HepG2 (cell line): ENCODE measurements at regions not wholly inside any gene's neighbourhood (a gene's known extent, or its start where the extent isn't known, plus 50 kb on each side); places are given as distances from the start of the nearest gene placed in this dataset.

Experiments
- ATAC-seq: fragments of 200-7000 bp; cut with Tn5 transposase; 3 replicates; pipeline ENCODE4 v1.9.1; 2020; ENCODE audit warnings: mild to moderate bottlenecking, moderate library complexity
- BruUV-seq: library from RNA; stranded (reverse); fragments of 400-500 nt; replicated peaks from 2 replicates; lab custom pipeline; 2021; lab: Mats Ljungman, UMichigan
- CTCF ChIA-PET: fragments of 300-600 bp; formaldehyde crosslinking; extraction: SDS; loops from one replicate; lab custom pipeline; 2021; ENCODE audit warnings: low total read pairs, inconsistent platforms, low intra/inter-chr PET ratio; lab: Yijun Ruan, JAX
- POLR2A ChIA-PET: fragments of 350-600 bp; sonication (Branson Sonifier 250); formaldehyde crosslinking; loops from one replicate; lab custom pipeline; 2020; ENCODE audit warnings: antibody characterized with exemption, inconsistent platforms; lab: Yijun Ruan, JAX
- DNase-seq: peaks from one replicate; pipeline ENCODE4 v3.0.0-alpha.2; 2015; ENCODE audit warnings: low spot score
- FAIRE-seq: peaks from 3 replicates; lab custom pipeline; 2011; peaks lifted over from hg19 to GRCh38; lab: Jason Lieb, UNC
- H2AFZ ChIP-seq: one replicate; pipeline ENCODE4 v1.6.1; 2011; ENCODE audit warnings: low read length, inconsistent platforms
- H3K27ac ChIP-seq: fragments of 300-600 bp; 3 replicates; pipeline ENCODE4 v1.8.0; 2011; ENCODE audit warnings: mixed run types, mild to moderate bottlenecking, mixed read lengths, low read length, inconsistent platforms; ENCODE audit not compliant: insufficient read depth; ENCODE audit errors: extremely low read length
- H3K27me3 ChIP-seq, 2 experiments: fragments of 200-600 bp in 1 of 2; 2 replicates in 1 of 2; 3 replicates in 1 of 2; pipeline versions ENCODE4 v1.6.0 to v1.8.0; 2011; ENCODE audit warnings: low read length in 2 of 2, mild to moderate bottlenecking in 2 of 2, moderate library complexity in 2 of 2, inconsistent platforms in 1 of 2; ENCODE audit not compliant: insufficient read depth in 2 of 2, control insufficient read depth in 1 of 2
- H3K36me3 ChIP-seq, 2 experiments: fragments of 200-600 bp in 1 of 2; replicated peaks in 1 of 2; 2 replicates in 1 of 2; 3 replicates in 1 of 2; pipeline versions ENCODE4 v1.5.1 to v1.8.0; 2011; ENCODE audit warnings: low read length in 2 of 2, inconsistent platforms in 1 of 2; ENCODE audit not compliant: insufficient read depth in 2 of 2, control insufficient read depth in 1 of 2
- H3K4me1 ChIP-seq: 2 replicates; pipeline ENCODE4 v1.5.1; 2012; ENCODE audit warnings: low read length, inconsistent platforms; ENCODE audit not compliant: insufficient read depth
- H3K4me2 ChIP-seq: 2 replicates; pipeline ENCODE4 v1.6.0; 2011; ENCODE audit warnings: low read depth, low read length, inconsistent platforms
- H3K4me3 ChIP-seq, 3 experiments: fragments of 200-600 bp in 1 of 3; sonication (generic), shearing (Covaris generic) in 1 of 3; replicated peaks in 1 of 3; 2 replicates each; pipeline ENCODE4 v1.5.1; 2011 to 2016; ENCODE audit warnings: low read length in 3 of 3, inconsistent platforms in 2 of 3, low read depth in 2 of 3, mild to moderate bottlenecking in 2 of 3, control low read depth in 1 of 3, mixed read lengths in 1 of 3; ENCODE audit not compliant: insufficient read depth in 1 of 3
- H3K79me2 ChIP-seq: one replicate; pipeline ENCODE4 v1.6.1; 2011; ENCODE audit warnings: low read length, inconsistent platforms; ENCODE audit not compliant: insufficient read depth
- H3K9ac ChIP-seq: 2 replicates; pipeline ENCODE4 v1.6.0; 2011; ENCODE audit warnings: mild to moderate bottlenecking, low read depth, low read length, inconsistent platforms; ENCODE audit not compliant: insufficient read depth
- H3K9me3 ChIP-seq: 2 replicates; pipeline ENCODE4 v1.5.1; 2012; ENCODE audit warnings: mild to moderate bottlenecking, low read length
- H4K20me1 ChIP-seq: 2 replicates; pipeline ENCODE4 v1.6.0; 2011; ENCODE audit warnings: inconsistent platforms, mild to moderate bottlenecking, low read length, moderate library complexity; ENCODE audit not compliant: insufficient read depth
- BORCS8-MEF2B ChIP-seq: sonication (generic); formaldehyde crosslinking; IDR thresholded peaks from 2 replicates; pipeline ENCODE4 v1.8.0; 2022; ENCODE audit warnings: mild to moderate bottlenecking, missing genetic modification reagents
- DMAP1 ChIP-seq: IDR thresholded peaks from 2 replicates; pipeline ENCODE4 v1.6.1; 2016
- FOXM1 ChIP-seq: sonication (generic); formaldehyde crosslinking; IDR thresholded peaks from 2 replicates; pipeline ENCODE4 v1.5.0; 2020; ENCODE audit warnings: missing genetic modification reagents
- JDP2 ChIP-seq: sonication (generic); formaldehyde crosslinking; IDR thresholded peaks from 2 replicates; pipeline ENCODE4 v1.8.1; 2022; ENCODE audit warnings: missing genetic modification reagents, borderline replicate concordance
- MAF1 ChIP-seq: sonication (generic); formaldehyde crosslinking; IDR thresholded peaks from 2 replicates; pipeline ENCODE4 v1.5.0; 2020; ENCODE audit warnings: missing genetic modification reagents, borderline replicate concordance
- NFIC ChIP-seq: IDR thresholded peaks from 2 replicates; pipeline ENCODE4 v1.6.1; 2012; ENCODE audit warnings: mild to moderate bottlenecking, low read length, inconsistent platforms
- PITX1 ChIP-seq: sonication (generic); formaldehyde crosslinking; IDR thresholded peaks from 2 replicates; pipeline ENCODE4 v1.5.1; 2020; ENCODE audit warnings: mild to moderate bottlenecking, missing genetic modification reagents
- RXRB ChIP-seq: IDR thresholded peaks from 2 replicates; pipeline ENCODE4 v1.6.1; 2016; ENCODE audit warnings: borderline replicate concordance, missing genetic modification reagents, missing compliant biosample characterization
- SMAD1 ChIP-seq: sonication (generic); formaldehyde crosslinking; IDR thresholded peaks from 2 replicates; pipeline ENCODE4 v1.4.0; 2020; ENCODE audit warnings: missing genetic modification reagents, low read depth, mild to moderate bottlenecking, borderline replicate concordance
- SRSF1 ChIP-seq: fragments of 200-400 bp; formaldehyde crosslinking; optimal IDR thresholded peaks from 2 replicates; pipeline ENCODE3; 2017; ENCODE audit warnings: mild to moderate bottlenecking, low read depth, low read length, moderate library complexity
- TAF15 ChIP-seq: fragments of 200-400 bp; formaldehyde crosslinking; IDR thresholded peaks from one replicate; pipeline ENCODE4 v1.6.1; 2018; ENCODE audit warnings: mild to moderate bottlenecking, low read depth, low read length; ENCODE audit not compliant: poor library complexity, severe bottlenecking
- ZNF557 ChIP-seq: sonication (generic); formaldehyde crosslinking; IDR thresholded peaks from 2 replicates; pipeline ENCODE4 v1.4.0; 2020; ENCODE audit warnings: missing genetic modification reagents
- ZNF788 ChIP-seq: sonication (generic); formaldehyde crosslinking; IDR thresholded peaks from 2 replicates; pipeline ENCODE4 v1.5.0; 2020; ENCODE audit warnings: mild to moderate bottlenecking, missing genetic modification reagents, borderline replicate concordance
- ZNF841 ChIP-seq: sonication (generic); formaldehyde crosslinking; IDR thresholded peaks from 2 replicates; pipeline ENCODE4 v1.8.1; 2023; ENCODE audit warnings: missing genetic modification reagents, borderline replicate concordance
- ZSCAN31 ChIP-seq: sonication (generic); formaldehyde crosslinking; IDR thresholded peaks from 2 replicates; pipeline ENCODE4 v1.5.0; 2020; ENCODE audit warnings: low read depth, mild to moderate bottlenecking, missing genetic modification reagents
- WGBS: methylation state at CpG from one replicate; pipeline ENCODE4 v1.1.6; 2017; ENCODE audit warnings: low lambda C conversion rate; 5-methylcytosine and 5-hydroxymethylcytosine counted together
- in situ Hi-C: cut with HindIII; loops from 2 replicates; pipeline ENCODE4 v1.10.0; 2017; ENCODE audit warnings: low pct_unique_long_range_greater_than_20kb; ENCODE audit not compliant: extremely low pct_ligation_motif_present
- intact Hi-C: fragments of 100-400 bp; cut with micrococcal nuclease; formaldehyde crosslinking; loops from one replicate; pipeline ENCODE4 v1.10.0; 2022; ENCODE audit not compliant: unreplicated experiment
- TF ChIP-seq, protein P1 (sequence below): sonication (generic); formaldehyde crosslinking; IDR thresholded peaks from 2 replicates; pipeline ENCODE4 v1.8.0; 2022; ENCODE audit warnings: mild to moderate bottlenecking, missing genetic modification reagents
- TF ChIP-seq, protein P2 (sequence below): sonication (generic); formaldehyde crosslinking; IDR thresholded peaks from 2 replicates; pipeline ENCODE4 v1.4.0; 2020; ENCODE audit warnings: missing genetic modification reagents
- TF ChIP-seq, protein P3 (sequence below): sonication (generic); formaldehyde crosslinking; IDR thresholded peaks from 2 replicates; pipeline ENCODE4 v1.4.0; 2020; ENCODE audit warnings: mild to moderate bottlenecking, missing genetic modification reagents
- TF ChIP-seq, protein P4 (sequence below): sonication (generic); formaldehyde crosslinking; IDR thresholded peaks from 2 replicates; pipeline ENCODE4 v1.8.1; 2023; ENCODE audit warnings: mild to moderate bottlenecking, missing genetic modification reagents, borderline replicate concordance

DNA sequence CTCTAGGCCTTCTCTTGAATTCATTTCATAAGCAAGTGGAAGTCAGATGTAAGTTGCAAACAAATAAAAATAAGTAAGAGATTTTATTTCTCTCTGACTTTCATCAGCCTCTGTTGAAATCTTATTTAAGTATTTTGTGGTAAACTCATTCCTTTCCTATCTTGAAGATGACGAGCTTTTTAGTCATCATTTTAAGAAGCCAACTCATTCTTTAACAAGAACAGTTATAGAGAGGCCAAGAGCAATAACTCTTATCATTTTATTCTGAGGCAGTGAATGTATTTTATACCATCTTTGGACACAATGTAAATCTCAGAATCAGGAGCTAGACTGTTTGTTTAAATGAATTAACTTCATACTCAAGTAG is 147.5 kb upstream of the MBNL1 start:
- intact Hi-C loops: no loop called here
- ATAC-seq (no peak), DNase-seq (no peak), FAIRE-seq (no peak)
- Histone ChIP-seq H3K79me2 (no peaks in the 10 kb centered on the region), H3K27me3 (no peaks in the 10 kb centered on the region), H3K36me3 (no peaks in the 10 kb centered on the region), H3K4me2 (no peak overlapping the region), H3K27ac (no peak overlapping the region), H2AFZ (no peak overlapping the region), H3K9ac (no peak overlapping the region), H4K20me1 (no peaks in the 10 kb centered on the region), H3K4me1 (no peaks in the 10 kb centered on the region), H3K9me3 (no peaks in the 10 kb centered on the region), H3K4me3 (no peak overlapping the region)
- no TSS peak for BruUV-seq
- in situ Hi-C loops: no loop called here
- CTCF ChIA-PET: no interaction called here
- WGBS: 2% methylated on average over 1 of the region's 1 CpG
- POLR2A ChIA-PET: no interaction called here
- TF ChIP-seq RXRB (CRISPR knock-in tag) (no peak), SRSF1 (no peak), TAF15 (no peak), SMAD1 (no peak), DMAP1 (CRISPR knock-in tag) (no peak), ZNF788 (CRISPR knock-in tag) (no peak), ZSCAN31 (CRISPR knock-in tag) (no peak), PITX1 (CRISPR knock-in tag) (no peak), MAF1 (CRISPR knock-in tag) (no peak), ZNF557 (CRISPR knock-in tag) (no peak), FOXM1 (CRISPR knock-in tag) (no peak), NFIC (no peak), ZNF841 (CRISPR knock-in tag) (no peak), JDP2 (CRISPR knock-in tag) (no peak), BORCS8-MEF2B (no peak)
- TF ChIP-seq, protein P1, sequence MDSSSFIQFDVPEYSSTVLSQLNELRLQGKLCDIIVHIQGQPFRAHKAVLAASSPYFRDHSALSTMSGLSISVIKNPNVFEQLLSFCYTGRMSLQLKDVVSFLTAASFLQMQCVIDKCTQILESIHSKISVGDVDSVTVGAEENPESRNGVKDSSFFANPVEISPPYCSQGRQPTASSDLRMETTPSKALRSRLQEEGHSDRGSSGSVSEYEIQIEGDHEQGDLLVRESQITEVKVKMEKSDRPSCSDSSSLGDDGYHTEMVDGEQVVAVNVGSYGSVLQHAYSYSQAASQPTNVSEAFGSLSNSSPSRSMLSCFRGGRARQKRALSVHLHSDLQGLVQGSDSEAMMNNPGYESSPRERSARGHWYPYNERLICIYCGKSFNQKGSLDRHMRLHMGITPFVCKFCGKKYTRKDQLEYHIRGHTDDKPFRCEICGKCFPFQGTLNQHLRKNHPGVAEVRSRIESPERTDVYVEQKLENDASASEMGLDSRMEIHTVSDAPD (CRISPR knock-in tag): no peak
- TF ChIP-seq, protein P2, sequence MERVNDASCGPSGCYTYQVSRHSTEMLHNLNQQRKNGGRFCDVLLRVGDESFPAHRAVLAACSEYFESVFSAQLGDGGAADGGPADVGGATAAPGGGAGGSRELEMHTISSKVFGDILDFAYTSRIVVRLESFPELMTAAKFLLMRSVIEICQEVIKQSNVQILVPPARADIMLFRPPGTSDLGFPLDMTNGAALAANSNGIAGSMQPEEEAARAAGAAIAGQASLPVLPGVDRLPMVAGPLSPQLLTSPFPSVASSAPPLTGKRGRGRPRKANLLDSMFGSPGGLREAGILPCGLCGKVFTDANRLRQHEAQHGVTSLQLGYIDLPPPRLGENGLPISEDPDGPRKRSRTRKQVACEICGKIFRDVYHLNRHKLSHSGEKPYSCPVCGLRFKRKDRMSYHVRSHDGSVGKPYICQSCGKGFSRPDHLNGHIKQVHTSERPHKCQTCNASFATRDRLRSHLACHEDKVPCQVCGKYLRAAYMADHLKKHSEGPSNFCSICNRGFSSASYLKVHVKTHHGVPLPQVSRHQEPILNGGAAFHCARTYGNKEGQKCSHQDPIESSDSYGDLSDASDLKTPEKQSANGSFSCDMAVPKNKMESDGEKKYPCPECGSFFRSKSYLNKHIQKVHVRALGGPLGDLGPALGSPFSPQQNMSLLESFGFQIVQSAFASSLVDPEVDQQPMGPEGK (CRISPR knock-in tag): no peak
- TF ChIP-seq, protein P3, sequence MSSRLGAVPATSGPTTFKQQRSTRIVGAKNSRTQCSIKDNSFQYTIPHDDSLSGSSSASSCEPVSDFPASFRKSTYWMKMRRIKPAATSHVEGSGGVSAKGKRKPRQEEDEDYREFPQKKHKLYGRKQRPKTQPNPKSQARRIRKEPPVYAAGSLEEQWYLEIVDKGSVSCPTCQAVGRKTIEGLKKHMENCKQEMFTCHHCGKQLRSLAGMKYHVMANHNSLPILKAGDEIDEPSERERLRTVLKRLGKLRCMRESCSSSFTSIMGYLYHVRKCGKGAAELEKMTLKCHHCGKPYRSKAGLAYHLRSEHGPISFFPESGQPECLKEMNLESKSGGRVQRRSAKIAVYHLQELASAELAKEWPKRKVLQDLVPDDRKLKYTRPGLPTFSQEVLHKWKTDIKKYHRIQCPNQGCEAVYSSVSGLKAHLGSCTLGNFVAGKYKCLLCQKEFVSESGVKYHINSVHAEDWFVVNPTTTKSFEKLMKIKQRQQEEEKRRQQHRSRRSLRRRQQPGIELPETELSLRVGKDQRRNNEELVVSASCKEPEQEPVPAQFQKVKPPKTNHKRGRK (CRISPR knock-in tag): no peak
- TF ChIP-seq, protein P4, sequence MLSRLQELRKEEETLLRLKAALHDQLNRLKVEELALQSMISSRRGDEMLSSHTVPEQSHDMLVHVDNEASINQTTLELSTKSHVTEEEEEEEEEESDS (CRISPR knock-in tag): no peak
- TF ChIP-seq, all 625 proteins: peak for 0
